ENCODE measurements at regions not wholly inside any gene's neighbourhood (a gene's known extent, or its start where the extent isn't known, plus 50 kb on each side); places are given as distances from the start of the nearest gene placed in this dataset.

GRCh38 chr4:122517345-122517744 is 60.8 kb upstream of the IL2 start:
- no peak for TF ChIP-seq CTCF (IDR thresholded peaks at IDR 0.05; ENCODE audit: low read depth, low read length, missing control alignments)
- no peak overlapping the region for H3K4me3 ChIP-seq (ENCODE audit: low read depth, low read length)
- no peak for DNase-seq (ENCODE audit: low read depth)

GRCh38 chr4:122516376-122516775 is 59.9 kb upstream of the IL2 start:
- H3K4me3 ChIP-seq (ENCODE audit: low read depth, low read length) = no peak overlapping the region
- DNase-seq (ENCODE audit: low read depth) = no peak
- TF ChIP-seq CTCF (IDR thresholded peaks at IDR 0.05; ENCODE audit: low read depth, low read length, missing control alignments) = no peak

GRCh38 chr4:122514671-122515070 is 58.1 kb upstream of the IL2 start:
- no peak for TF ChIP-seq CTCF (IDR thresholded peaks at IDR 0.05; ENCODE audit: low read depth, low read length, missing control alignments)
- H3K4me3 ChIP-seq (ENCODE audit: low read depth, low read length) = no peak overlapping the region
- DNase-seq (ENCODE audit: low read depth) = no peak

- TF ChIP-seq CTCF (IDR thresholded peaks at IDR 0.05; ENCODE audit: low read depth, low read length, missing control alignments) = no peak
- H3K4me3 ChIP-seq (ENCODE audit: low read depth, low read length) = no peak overlapping the region
- no peak for DNase-seq (ENCODE audit: low read depth)
Measured at GRCh38 chr4:122512430-122512829, 55.9 kb upstream of the IL2 start.

- no peak overlapping the region for H3K4me3 ChIP-seq (ENCODE audit: low read depth, low read length)
- TF ChIP-seq CTCF (IDR thresholded peaks at IDR 0.05; ENCODE audit: low read depth, low read length, missing control alignments) = no peak
- no peak for DNase-seq (ENCODE audit: low read depth)
Measured at GRCh38 chr4:122508083-122508482, 51.6 kb upstream of the IL2 start.
